HEK293 (cell line): ENCODE measurements at regions not wholly inside any gene's neighbourhood (a gene's known extent, or its start where the extent isn't known, plus 50 kb on each side); places are given as distances from the start of the nearest gene placed in this dataset.

Experiments
- CTCF ChIA-PET: fragments of 350-600 bp; formaldehyde crosslinking; extraction: SDS; loops from one replicate; lab custom pipeline; 2021; ENCODE audit warnings: antibody characterized with exemption; lab: Yijun Ruan, JAX
- POLR2A ChIA-PET: fragments of 300-600 bp; formaldehyde crosslinking; extraction: SDS; loops from one replicate; lab custom pipeline; 2020; ENCODE audit warnings: antibody characterized with exemption, inconsistent platforms; lab: Yijun Ruan, JAX
- H3K27ac ChIP-seq: fragments of 200-500 bp; sonication (Bioruptor generic); 2 replicates; pipeline ENCODE4 v1.5.1; 2014; ENCODE audit warnings: low read depth, low read length, control low read depth, inconsistent platforms; ENCODE audit errors: extremely low read depth
- H3K36me3 ChIP-seq, 2 experiments: fragments of 200-500 bp in 1 of 2; sonication (Bioruptor generic) in 1 of 2; 1 replicate in 1 of 2; 2 replicates in 1 of 2; pipeline ENCODE4 v1.5.1; 2014 to 2017; ENCODE audit warnings: inconsistent platforms in 2 of 2, low read length in 2 of 2; ENCODE audit not compliant: control insufficient read depth in 2 of 2, insufficient read depth in 1 of 2
- H3K4me1 ChIP-seq: fragments of 200-500 bp; sonication (Bioruptor generic); 2 replicates; pipeline ENCODE4 v1.5.1; 2014; ENCODE audit warnings: mild to moderate bottlenecking, low read length, inconsistent platforms; ENCODE audit not compliant: control insufficient read depth, insufficient read depth
- H3K4me3 ChIP-seq: 2 replicates; pipeline ENCODE4 v1.5.1; 2011; ENCODE audit warnings: low read depth, mild to moderate bottlenecking, control low read depth, low read length, moderate library complexity
- H3K9me3 ChIP-seq: fragments of 200-500 bp; sonication (Bioruptor generic); 2 replicates; pipeline ENCODE4 v1.5.1; 2014; ENCODE audit warnings: low read depth, low read length, inconsistent platforms; ENCODE audit not compliant: control insufficient read depth, insufficient read depth
- AEBP2 ChIP-seq: fragments of 450-650 bp; formaldehyde crosslinking; IDR thresholded peaks from 2 replicates; pipeline ENCODE4 v1.5.1; 2016; ENCODE audit warnings: missing biosample characterization, missing genetic modification characterization, borderline replicate concordance
- ATF2 ChIP-seq: fragments of 450-650 bp; formaldehyde crosslinking; IDR thresholded peaks from 2 replicates; pipeline ENCODE4 v1.5.1; 2016; ENCODE audit warnings: missing biosample characterization, missing genetic modification characterization, low read depth
- GLIS1 ChIP-seq: fragments of 450-650 bp; formaldehyde crosslinking; IDR thresholded peaks from 2 replicates; pipeline ENCODE4 v1.5.1; 2016; ENCODE audit warnings: missing biosample characterization, missing genetic modification characterization
- OSR2 ChIP-seq: fragments of 450-650 bp; formaldehyde crosslinking; IDR thresholded peaks from 2 replicates; pipeline ENCODE4 v1.5.1; 2016; ENCODE audit warnings: missing biosample characterization, missing genetic modification characterization
- REST ChIP-seq: fragments of 450-650 bp; formaldehyde crosslinking; IDR thresholded peaks from 2 replicates; pipeline ENCODE4 v1.5.1; 2016; ENCODE audit warnings: missing biosample characterization, missing genetic modification characterization
- SETDB1 ChIP-seq: IDR thresholded peaks from one replicate; pipeline ENCODE4 v1.6.1; 2017; ENCODE audit warnings: mild to moderate bottlenecking, low read length, moderate library complexity, mixed read lengths; ENCODE audit not compliant: insufficient read length
- ZEB2 ChIP-seq: fragments of 450-650 bp; formaldehyde crosslinking; IDR thresholded peaks from 2 replicates; pipeline ENCODE4 v1.5.1; 2016; ENCODE audit warnings: missing biosample characterization, missing genetic modification characterization
- ZNF10 ChIP-seq: fragments of 450-650 bp; formaldehyde crosslinking; IDR thresholded peaks from 2 replicates; pipeline ENCODE4 v1.5.1; 2017; ENCODE audit warnings: missing biosample characterization, missing genetic modification characterization
- ZNF112 ChIP-seq: fragments of 450-650 bp; formaldehyde crosslinking; IDR thresholded peaks from 2 replicates; pipeline ENCODE4 v1.5.0; 2017; ENCODE audit warnings: missing biosample characterization, missing genetic modification characterization
- ZNF132 ChIP-seq: fragments of 450-650 bp; formaldehyde crosslinking; IDR thresholded peaks from 2 replicates; pipeline ENCODE4 v1.5.1; 2017; ENCODE audit warnings: missing biosample characterization, missing genetic modification characterization, borderline replicate concordance
- ZNF133 ChIP-seq: fragments of 450-650 bp; formaldehyde crosslinking; IDR thresholded peaks from 2 replicates; pipeline ENCODE4 v1.5.1; 2016; ENCODE audit warnings: missing biosample characterization, missing genetic modification characterization
- ZNF174 ChIP-seq: fragments of 450-650 bp; formaldehyde crosslinking; IDR thresholded peaks from 2 replicates; pipeline ENCODE4 v1.5.0; 2017; ENCODE audit warnings: missing biosample characterization, mild to moderate bottlenecking, missing genetic modification characterization
- ZNF175 ChIP-seq: fragments of 450-650 bp; formaldehyde crosslinking; IDR thresholded peaks from 2 replicates; pipeline ENCODE4 v1.5.1; 2016; ENCODE audit warnings: missing biosample characterization, missing genetic modification characterization
- ZNF211 ChIP-seq: fragments of 450-650 bp; formaldehyde crosslinking; IDR thresholded peaks from 2 replicates; pipeline ENCODE4 v1.5.1; 2016; ENCODE audit warnings: low read depth, missing biosample characterization, missing genetic modification characterization
- ZNF24 ChIP-seq: fragments of 450-650 bp; formaldehyde crosslinking; IDR thresholded peaks from 2 replicates; pipeline ENCODE4 v1.5.1; 2016; ENCODE audit warnings: missing biosample characterization, missing genetic modification characterization
- ZNF555 ChIP-seq: fragments of 450-650 bp; formaldehyde crosslinking; conservative IDR thresholded peaks from 2 replicates; pipeline ENCODE4 v1.5.1; 2017; ENCODE audit warnings: missing biosample characterization, mild to moderate bottlenecking, missing genetic modification characterization, inconsistent platforms
- ZNF571 ChIP-seq: fragments of 450-650 bp; formaldehyde crosslinking; IDR thresholded peaks from 2 replicates; pipeline ENCODE4 v1.5.0; 2017; ENCODE audit warnings: missing biosample characterization, missing genetic modification characterization
- ZNF585B ChIP-seq: fragments of 450-650 bp; formaldehyde crosslinking; IDR thresholded peaks from 2 replicates; pipeline ENCODE4 v1.5.1; 2016; ENCODE audit warnings: missing biosample characterization, missing genetic modification characterization
- ZNF596 ChIP-seq: fragments of 450-650 bp; IDR thresholded peaks from 2 replicates; pipeline ENCODE4 v1.5.0; 2018; ENCODE audit warnings: missing biosample characterization, mild to moderate bottlenecking, missing genetic modification characterization, moderate library complexity
- ZNF654 ChIP-seq: fragments of 450-650 bp; formaldehyde crosslinking; IDR thresholded peaks from 2 replicates; pipeline ENCODE4 v1.5.1; 2016; ENCODE audit warnings: low read depth, missing biosample characterization, missing genetic modification characterization
- ZNF837 ChIP-seq: fragments of 450-650 bp; formaldehyde crosslinking; IDR thresholded peaks from 2 replicates; pipeline ENCODE4 v1.5.1; 2016; ENCODE audit warnings: missing biosample characterization, missing genetic modification characterization
- ZSCAN23 ChIP-seq: fragments of 450-650 bp; formaldehyde crosslinking; IDR thresholded peaks from 2 replicates; pipeline ENCODE4 v1.5.1; 2016; ENCODE audit warnings: missing biosample characterization, missing genetic modification characterization

DNA sequence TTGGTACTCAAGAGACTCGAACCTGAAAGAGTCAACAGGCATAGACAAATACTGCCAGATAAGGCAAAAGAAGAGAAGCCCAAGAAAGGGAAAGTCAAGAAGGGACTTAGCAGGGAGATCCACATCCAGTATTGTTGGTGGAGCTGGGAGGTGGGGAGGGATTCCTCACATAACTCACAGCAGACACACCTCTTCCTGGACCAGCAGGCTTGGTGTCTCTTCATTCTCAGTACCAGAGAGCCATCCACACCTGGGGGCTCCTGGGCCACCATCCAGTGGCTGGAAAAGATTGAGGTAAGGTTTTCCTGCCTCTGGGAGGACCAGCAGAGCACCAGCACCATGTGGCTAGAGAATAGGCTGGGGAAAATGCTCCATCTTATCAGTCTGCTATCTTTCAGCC is 161.6 kb upstream of the SESN3 start (continued):
- TF ChIP-seq ZNF10 (tag by site-specific recombination) (no peak), ZNF654 (no peak), GLIS1 (tag by site-specific recombination) (no peak), ZNF211 (tag by site-specific recombination) (no peak), OSR2 (tag by site-specific recombination) (no peak), ZNF175 (tag by site-specific recombination) (no peak)
- TF ChIP-seq, all 188 proteins: peak for 0

DNA sequence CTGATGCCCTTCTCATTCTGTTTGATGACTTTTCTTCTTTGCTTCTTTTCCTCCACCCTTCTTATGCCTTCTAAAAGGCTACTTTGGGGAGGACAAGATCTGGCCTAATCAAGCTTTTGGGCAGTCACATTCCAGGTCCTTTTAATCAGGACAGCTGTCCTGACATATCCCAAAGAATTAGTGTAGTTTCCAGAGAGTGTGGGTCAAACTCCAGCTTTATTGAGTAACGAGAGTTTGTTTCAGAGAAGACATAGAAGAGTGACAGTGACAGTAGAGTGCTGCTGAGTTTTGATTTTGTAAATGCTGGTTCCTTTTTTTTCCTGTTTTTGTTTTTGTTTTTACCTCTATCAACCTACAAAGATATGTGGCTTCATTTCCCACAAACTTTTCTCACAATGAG is 158.4 kb upstream of the SESN3 start:
- ChIA-PET POLR2A (no interaction called here), CTCF (no interaction called here)
- Histone ChIP-seq H3K27ac (no peak overlapping the region), H3K4me1 (no peaks in the 10 kb centered on the region), H3K4me3 (no peak overlapping the region), H3K9me3 (no peaks in the 10 kb centered on the region), H3K36me3 (no peaks in the 10 kb centered on the region)
- no peak for TF ChIP-seq ZSCAN23
- no peak for TF ChIP-seq ZNF585B

GRCh38 chr11:95388086-95388485 is 157.1 kb upstream of the SESN3 start:
- CTCF ChIA-PET: no interaction called here
- TF ChIP-seq ZNF132: no peak
- no peak for TF ChIP-seq ZNF24
- no peak for TF ChIP-seq ZNF174 (tag by site-specific recombination)
- TF ChIP-seq REST: no peak
- TF ChIP-seq ZNF555 (tag by site-specific recombination): no peak
- TF ChIP-seq ZNF571 (tag by site-specific recombination): no peak
- TF ChIP-seq ZNF837: no peak
- TF ChIP-seq ZEB2 (tag by site-specific recombination): no peak
- TF ChIP-seq ZNF133 (tag by site-specific recombination): no peak
- no peak for TF ChIP-seq ZNF112 (tag by site-specific recombination)
- no peak for TF ChIP-seq AEBP2 (tag by site-specific recombination)
- no peak for TF ChIP-seq SETDB1
- no peak for TF ChIP-seq ZNF596 (tag by site-specific recombination)
- TF ChIP-seq ATF2 (tag by site-specific recombination): no peak
- TF ChIP-seq, all 188 proteins: peak for 0
- POLR2A ChIA-PET: no interaction called here
- Histone ChIP-seq H3K9me3 (no peaks in the 10 kb centered on the region), H3K4me3 (no peak overlapping the region), H3K27ac (no peak overlapping the region), H3K4me1 (no peaks in the 10 kb centered on the region), H3K36me3 (no peaks in the 10 kb centered on the region)
